Left ventricle myocardium inferior (tissue), 1 donor: ENCODE measurements at regions not wholly inside any gene's neighbourhood (a gene's known extent, or its start where the extent isn't known, plus 50 kb on each side); places are given as distances from the start of the nearest gene placed in this dataset.

Source experiments
- DNase-seq: peaks from one replicate; pipeline ENCODE4 v3.0.0-alpha.2; 2020
- H3K27ac ChIP-seq: fragments of 200-600 bp; replicated peaks from 2 replicates; pipeline ENCODE4 v1.8.0; 2021
- H3K27me3 ChIP-seq: fragments of 200-600 bp; 2 replicates; pipeline ENCODE4 v1.8.0; 2021; ENCODE audit warnings: low read depth
- H3K36me3 ChIP-seq: fragments of 200-600 bp; 2 replicates; pipeline ENCODE4 v1.8.0; 2021
- H3K4me1 ChIP-seq: fragments of 200-600 bp; 2 replicates; pipeline ENCODE4 v1.8.0; 2021
- H3K4me3 ChIP-seq: fragments of 200-600 bp; 2 replicates; pipeline ENCODE4 v1.8.0; 2021; ENCODE audit warnings: mild to moderate bottlenecking, moderate library complexity
- H3K9me3 ChIP-seq: fragments of 200-600 bp; replicated peaks from 2 replicates; pipeline ENCODE4 v1.8.0; 2021
- CTCF ChIP-seq: fragments of 200-600 bp; IDR thresholded peaks from 2 replicates; pipeline ENCODE4 v1.8.0; 2021; ENCODE audit warnings: antibody characterized with exemption, mild to moderate bottlenecking, borderline replicate concordance
- intact Hi-C: fragments of 100-400 bp; cut with micrococcal nuclease; formaldehyde crosslinking; loops from one replicate; pipeline ENCODE4 v1.11.0; 2022
- donor health status: DM: no; HTN: yes; CAD: no; lungs with severe emphysema.

- H3K4me1 ChIP-seq, result no peaks in the 10 kb centered on the region
- no peaks in the 10 kb centered on the region for H3K9me3 ChIP-seq
- no peaks in the 10 kb centered on the region for H3K27me3 ChIP-seq
- no peak for TF ChIP-seq CTCF
- H3K27ac ChIP-seq, result no peak overlapping the region
- no peak for DNase-seq
- no peak overlapping the region for H3K4me3 ChIP-seq
- no peaks in the 10 kb centered on the region for H3K36me3 ChIP-seq
- intact Hi-C loops, result no loop called here
Observed at GRCh38 chr16:9177861-9178260, 86.4 kb downstream of the HAPSTR1 start.

- no peak overlapping the region for H3K4me3 ChIP-seq
- no peak for TF ChIP-seq CTCF
- no peak for DNase-seq
- no peaks in the 10 kb centered on the region for H3K27me3 ChIP-seq
- H3K4me1 ChIP-seq, result no peaks in the 10 kb centered on the region
- no peak overlapping the region for H3K27ac ChIP-seq
- H3K36me3 ChIP-seq, result no peaks in the 10 kb centered on the region
- intact Hi-C loops, result no loop called here
- no peaks in the 10 kb centered on the region for H3K9me3 ChIP-seq
Observed at GRCh38 chr16:9183682-9184353, 92.4 kb downstream of the HAPSTR1 start.

DNA sequence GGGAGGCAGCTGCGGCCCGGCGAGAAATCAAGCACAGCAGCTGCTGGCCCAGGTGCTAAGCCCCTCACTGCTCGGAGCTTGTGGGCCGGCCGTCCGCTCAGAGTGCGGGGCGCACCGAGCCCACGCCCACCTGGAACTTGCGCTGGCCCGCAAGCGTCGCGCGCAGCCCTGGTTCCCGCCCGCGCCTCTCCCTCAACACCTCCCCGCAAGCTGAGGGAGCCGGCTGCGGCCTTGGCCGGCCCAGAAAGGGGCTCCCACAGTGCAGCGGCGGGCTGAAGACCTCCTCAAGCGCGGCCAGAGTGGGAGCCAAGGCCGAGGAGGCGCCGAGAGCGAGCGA, 92.9 kb downstream of the HAPSTR1 start:
- Histone ChIP-seq H3K27ac (no peak overlapping the region), H3K36me3 (no peaks in the 10 kb centered on the region), H3K4me3 (no peak overlapping the region), H3K9me3 (no peaks in the 10 kb centered on the region), H3K27me3 (no peaks in the 10 kb centered on the region), H3K4me1 (no peaks in the 10 kb centered on the region)
- no peak for DNase-seq
- no peak for TF ChIP-seq CTCF
- intact Hi-C loops, result no loop called here

- no peaks in the 10 kb centered on the region for H3K9me3 ChIP-seq
- DNase-seq, result no peak
- TF ChIP-seq CTCF, result no peak
- no peak overlapping the region for H3K27ac ChIP-seq
- H3K27me3 ChIP-seq, result no peaks in the 10 kb centered on the region
- no peaks in the 10 kb centered on the region for H3K4me1 ChIP-seq
- intact Hi-C loops, result no loop called here
- H3K4me3 ChIP-seq, result no peak overlapping the region
- no peaks in the 10 kb centered on the region for H3K36me3 ChIP-seq
Observed at GRCh38 chr16:9185381-9185780, 93.9 kb downstream of the HAPSTR1 start.

DNA sequence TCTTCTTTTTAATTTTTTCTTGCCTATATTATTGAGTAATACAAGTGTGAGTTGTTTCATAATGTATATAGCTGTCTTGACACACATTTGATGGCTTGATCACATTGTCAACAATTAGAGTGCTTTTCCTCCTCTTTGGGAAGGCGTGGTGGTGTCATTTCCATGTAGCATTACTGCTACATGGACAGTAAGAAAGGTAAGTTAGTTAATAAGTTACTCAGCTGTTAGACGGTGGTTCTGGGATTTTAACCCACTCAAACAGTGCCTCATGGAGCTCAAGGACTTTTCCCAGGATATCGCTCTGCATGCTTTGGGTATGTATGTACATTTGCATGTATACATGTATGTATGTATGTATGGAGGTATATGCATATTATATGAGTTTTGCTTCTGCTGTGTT, 94.6 kb downstream of the HAPSTR1 start:
- Histone ChIP-seq H3K27me3 (no peaks in the 10 kb centered on the region), H3K9me3 (no peaks in the 10 kb centered on the region), H3K36me3 (no peaks in the 10 kb centered on the region), H3K4me3 (no peak overlapping the region), H3K27ac (no peak overlapping the region), H3K4me1 (no peaks in the 10 kb centered on the region)
- DNase-seq, result no peak
- intact Hi-C loops, result no loop called here
- no peak for TF ChIP-seq CTCF
